ENCODE measurements at regions not wholly inside any gene's neighbourhood (a gene's known extent, or its start where the extent isn't known, plus 50 kb on each side); places are given as distances from the start of the nearest gene placed in this dataset.

- 82% methylated on average over 1 of the region's 1 CpG for WGBS (ENCODE audit: missing lambda C conversion rate)
- no peak overlapping the region for H3K27ac ChIP-seq
- no peaks in the 10 kb centered on the region for H3K9me3 ChIP-seq
- ChIA-PET POLR2A (no interaction called here), CTCF (interaction anchor here (0.5 kb wide), 1 partner anchor 617 kb away, joined by 6 read pairs; no protein-coding TSS in a partner anchor)
- ATAC-seq (no peak), FAIRE-seq (no peak), DNase-seq (ENCODE audit: low read depth in 1 of 2, low spot score in 1 of 2) (no peak)
- no peak overlapping the region for H3K4me3 ChIP-seq
- no peak overlapping the region for H3K4me2 ChIP-seq
- H3K4me1 ChIP-seq: no peaks in the 10 kb centered on the region
- TF ChIP-seq TFCP2L1 (CRISPR knock-in tag; IDR thresholded peaks at IDR 0.05): no peak
- no peak for TF ChIP-seq REST (IDR thresholded peaks at IDR 0.05)
- TF ChIP-seq SMC3 (IDR thresholded peaks at IDR 0.05): no peak
- no peak for TF ChIP-seq NPAS2 (CRISPR knock-in tag; IDR thresholded peaks at IDR 0.05; ENCODE audit: borderline replicate concordance)
- TF ChIP-seq CHD4 (IDR thresholded peaks at IDR 0.05; ENCODE audit: borderline replicate concordance): no peak
- TF ChIP-seq BCL3 (IDR thresholded peaks at IDR 0.05): no peak
- no peak for TF ChIP-seq EP300 (IDR thresholded peaks at IDR 0.05)
- TF ChIP-seq HOXB13 (CRISPR knock-in tag; IDR thresholded peaks at IDR 0.05; ENCODE audit: low read depth): no peak
Measured at GRCh38 chr2:156037482-156037881, 295.0 kb downstream of the NR4A2 start.

GRCh38 chr2:156031121-156031520 lies 301.4 kb downstream of the NR4A2 start:
- FAIRE-seq (no peak), DNase-seq (ENCODE audit: low read depth in 1 of 2, low spot score in 1 of 2) (no peak), ATAC-seq (no peak)
- no peak overlapping the region for H3K4me3 ChIP-seq
- 20% methylated on average over 3 of the region's 3 CpGs for WGBS (ENCODE audit: missing lambda C conversion rate)
- ChIA-PET POLR2A (no interaction called here), CTCF (no interaction called here)
- H3K4me2 ChIP-seq: no peak overlapping the region
- TF ChIP-seq TFCP2L1 (CRISPR knock-in tag; IDR thresholded peaks at IDR 0.05): no peak
- no peak for TF ChIP-seq MAFK (IDR thresholded peaks at IDR 0.05; ENCODE audit: partially characterized antibody)
- TF ChIP-seq REST (IDR thresholded peaks at IDR 0.05): no peak
- TF ChIP-seq CBX2 (IDR thresholded peaks at IDR 0.05; ENCODE audit: borderline replicate concordance, low read depth): no peak
- TF ChIP-seq JUN (IDR thresholded peaks at IDR 0.05): no peak
- no peak for TF ChIP-seq NPAS2 (CRISPR knock-in tag; IDR thresholded peaks at IDR 0.05; ENCODE audit: borderline replicate concordance)
- no peaks in the 10 kb centered on the region for H3K4me1 ChIP-seq
- H3K9me3 ChIP-seq: no peaks in the 10 kb centered on the region
- H3K27ac ChIP-seq: no peak overlapping the region

GRCh38 chr2:156023229-156023869 lies 309.2 kb downstream of the NR4A2 start:
- DNase-seq (ENCODE audit: low read depth in 1 of 2, low spot score in 1 of 2) (no peak), ATAC-seq (no peak), FAIRE-seq (no peak)
- Histone ChIP-seq H3K4me3 (no peak overlapping the region), H3K27ac (no peak overlapping the region), H3K4me2 (no peak overlapping the region), H3K9me3 (no peaks in the 10 kb centered on the region), H3K4me1 (no peaks in the 10 kb centered on the region)
- WGBS (ENCODE audit: missing lambda C conversion rate): 71% methylated on average over 2 of the region's 2 CpGs
- ChIA-PET POLR2A (no interaction called here), CTCF (no interaction called here)
- TF ChIP-seq RNF2 (IDR thresholded peaks at IDR 0.05; ENCODE audit: borderline replicate concordance, low read depth): no peak
- TF ChIP-seq ZNF302 (CRISPR knock-in tag; IDR thresholded peaks at IDR 0.05): no peak
- TF ChIP-seq CHD2 (IDR thresholded peaks at IDR 0.05; ENCODE audit: low read length, partially characterized antibody): no peak
- no peak for TF ChIP-seq SMC3 (IDR thresholded peaks at IDR 0.05)
- no peak for TF ChIP-seq CTCF (IDR thresholded peaks at IDR 0.05)
- no peak for TF ChIP-seq MAX (IDR thresholded peaks at IDR 0.05)
- TF ChIP-seq RAD21 (conservative IDR thresholded peaks at IDR 0.05 in 1 of 2, IDR thresholded peaks at IDR 0.05 in 1 of 2): no peak
- TF ChIP-seq HDAC2 (IDR thresholded peaks at IDR 0.05): no peak
- no peak for TF ChIP-seq MAZ (IDR thresholded peaks at IDR 0.05; ENCODE audit: borderline replicate concordance, low read depth, low read length)

All from A549 (cell line).